Raji (cell line): ENCODE measurements at regions not wholly inside any gene's neighbourhood (a gene's known extent, or its start where the extent isn't known, plus 50 kb on each side); places are given as distances from the start of the nearest gene placed in this dataset.

Experiments
- POLR2A ChIP-seq: IDR thresholded peaks from 2 replicates; pipeline ENCODE4 v1.6.1; 2011; ENCODE audit warnings: low read depth, low read length, control low read depth; ENCODE audit not compliant: insufficient read depth

DNA sequence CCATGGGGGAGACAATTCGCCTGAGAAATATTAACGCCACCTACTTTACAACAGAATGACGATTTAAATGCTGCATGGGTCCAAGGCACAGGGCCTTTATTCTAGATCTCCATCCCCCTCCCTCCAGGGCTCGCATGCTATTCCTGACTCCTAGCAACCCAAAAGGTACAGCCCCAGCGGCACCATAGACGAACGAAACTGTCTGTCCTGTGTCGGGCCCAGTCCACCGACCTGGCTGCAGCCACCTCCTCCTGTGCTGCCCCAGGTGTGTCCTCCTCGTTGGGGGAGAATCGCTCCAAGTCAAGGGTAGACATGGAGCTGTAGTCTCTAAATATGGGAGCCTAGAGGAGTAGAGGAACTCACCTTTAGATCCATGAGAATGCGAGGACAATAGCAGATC is 196.5 kb downstream of the TOMM20 start:
- no peak for TF ChIP-seq POLR2A

DNA sequence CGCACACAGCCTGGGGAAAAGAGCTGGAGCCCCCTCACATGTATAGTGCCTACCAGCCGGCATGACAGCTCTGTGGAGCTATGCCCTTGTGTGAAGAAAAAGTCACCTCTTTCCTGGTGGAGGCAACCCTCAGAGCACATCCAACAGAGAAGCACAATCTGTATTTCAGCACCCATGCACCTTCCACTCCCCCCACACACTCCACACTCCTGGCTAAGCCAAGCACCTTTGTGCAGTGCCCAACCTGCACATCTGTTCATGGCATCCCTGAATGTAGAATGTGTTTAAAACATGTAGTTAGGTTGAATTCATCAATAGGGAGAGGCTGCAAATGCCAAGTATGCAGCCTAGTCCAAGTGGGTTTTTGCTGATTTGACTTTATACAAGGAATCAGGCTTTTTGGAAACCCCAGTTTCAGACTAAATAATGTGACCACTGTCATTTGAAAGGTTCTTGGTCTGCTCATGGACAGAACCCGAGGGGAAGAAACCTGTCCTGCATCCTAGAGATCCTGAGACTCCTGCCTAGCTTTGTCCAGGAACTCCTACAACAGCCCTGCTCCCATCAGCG is 197.1 kb downstream of the TOMM20 start:
- no peak for TF ChIP-seq POLR2A

DNA sequence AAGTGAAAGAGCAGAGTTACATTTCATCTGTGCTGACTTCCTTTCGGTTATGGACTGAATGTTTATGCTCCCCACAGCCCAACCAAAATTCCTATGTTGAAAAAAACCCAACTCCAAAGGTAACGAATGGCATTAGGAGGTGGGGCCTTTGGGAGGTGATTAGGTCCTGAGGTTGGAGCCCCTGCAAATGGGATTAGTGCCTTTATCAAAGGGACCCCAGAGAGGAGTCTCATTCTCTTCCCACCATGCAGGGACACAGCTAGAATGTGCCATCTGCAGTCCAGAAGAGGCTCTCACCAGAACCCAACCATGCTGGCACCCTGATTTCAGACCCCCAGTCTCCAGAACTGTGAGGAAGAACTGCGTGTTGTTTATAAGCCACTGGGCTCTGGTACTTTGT is 199.3 kb downstream of the TOMM20 start:
- no peak for TF ChIP-seq POLR2A

DNA sequence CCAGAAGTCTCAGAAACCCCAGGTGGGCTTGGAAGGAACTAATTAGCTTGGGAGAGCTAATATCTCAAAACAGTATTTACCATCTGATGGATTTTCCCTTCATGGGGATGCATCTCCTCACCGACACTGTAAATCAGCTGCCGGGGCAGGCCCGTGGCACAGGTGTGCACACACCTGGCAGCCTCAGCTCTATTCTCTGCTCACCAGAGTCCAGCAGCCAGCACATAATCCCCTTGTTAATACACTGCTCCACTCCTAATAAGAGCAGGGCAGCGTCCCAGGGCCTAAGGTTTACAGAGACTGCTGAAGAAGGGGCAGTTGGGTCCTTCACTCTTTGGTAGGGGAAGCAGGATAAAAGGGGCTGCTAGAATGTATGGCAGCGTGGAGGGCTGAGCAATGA is 200.0 kb downstream of the TOMM20 start:
- no peak for TF ChIP-seq POLR2A

DNA sequence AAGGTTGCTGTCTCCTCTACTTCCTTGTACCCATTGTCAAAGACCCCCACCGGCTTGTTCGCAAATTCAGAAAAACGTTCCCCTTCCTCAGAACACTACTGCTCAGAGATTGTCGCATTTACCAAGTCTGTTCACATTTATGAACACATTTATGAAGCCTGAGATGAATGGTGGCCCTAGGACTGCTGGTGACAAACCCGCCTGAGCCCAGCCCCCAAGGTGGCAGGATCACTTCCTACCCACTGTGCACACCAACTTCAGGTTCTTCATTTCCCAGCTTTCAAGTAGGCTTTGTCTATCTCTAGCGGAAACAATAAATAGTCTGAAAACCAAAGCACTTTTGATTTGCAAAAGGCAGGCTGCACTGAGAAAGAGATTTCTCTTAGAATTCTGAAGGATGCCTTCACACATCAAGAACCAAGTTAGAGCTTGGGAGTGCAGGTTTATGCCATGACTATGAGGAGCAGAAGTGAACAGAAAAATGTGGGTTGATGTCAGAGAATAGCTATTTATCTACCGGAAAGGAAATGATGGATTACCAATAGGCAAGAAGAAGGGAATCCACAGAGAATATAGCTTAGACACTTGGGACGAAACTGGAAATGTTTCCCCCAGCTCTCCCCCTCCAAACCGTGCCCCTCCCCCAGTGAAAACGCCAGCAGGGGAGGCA is 200.5 kb downstream of the TOMM20 start:
- TF ChIP-seq POLR2A, result no peak

DNA sequence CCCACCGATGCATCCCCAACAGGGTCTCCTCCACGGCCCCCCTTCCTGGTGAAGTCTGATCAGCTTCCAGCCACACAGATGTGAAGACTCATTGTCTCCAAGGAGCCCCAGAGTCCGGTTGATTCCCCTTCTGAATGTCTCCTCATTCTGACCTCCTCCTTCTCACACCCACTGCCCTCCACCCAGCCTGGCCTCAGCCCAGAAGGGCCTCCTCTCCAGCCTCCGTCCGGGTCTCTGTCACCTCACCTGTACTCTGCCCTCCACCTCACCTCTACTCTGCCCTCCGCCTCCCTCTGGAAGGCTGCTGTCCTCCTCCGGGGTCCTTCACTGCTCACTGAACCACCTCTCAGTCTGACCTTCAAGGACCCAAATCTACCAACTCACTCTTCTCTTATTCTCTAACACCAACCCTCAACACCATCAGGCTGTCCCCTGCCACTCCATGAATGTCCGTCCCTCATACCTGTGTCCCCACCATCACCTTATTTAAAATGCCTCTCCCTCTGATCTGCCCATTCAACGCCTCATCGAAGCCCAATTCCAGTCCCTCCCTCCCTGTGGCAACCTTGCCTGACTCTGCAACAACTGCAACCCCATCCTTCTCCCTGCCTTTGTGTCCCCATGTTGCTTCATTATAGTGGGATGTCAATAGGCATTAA is 201.2 kb downstream of the TOMM20 start:
- TF ChIP-seq POLR2A, result no peak

DNA sequence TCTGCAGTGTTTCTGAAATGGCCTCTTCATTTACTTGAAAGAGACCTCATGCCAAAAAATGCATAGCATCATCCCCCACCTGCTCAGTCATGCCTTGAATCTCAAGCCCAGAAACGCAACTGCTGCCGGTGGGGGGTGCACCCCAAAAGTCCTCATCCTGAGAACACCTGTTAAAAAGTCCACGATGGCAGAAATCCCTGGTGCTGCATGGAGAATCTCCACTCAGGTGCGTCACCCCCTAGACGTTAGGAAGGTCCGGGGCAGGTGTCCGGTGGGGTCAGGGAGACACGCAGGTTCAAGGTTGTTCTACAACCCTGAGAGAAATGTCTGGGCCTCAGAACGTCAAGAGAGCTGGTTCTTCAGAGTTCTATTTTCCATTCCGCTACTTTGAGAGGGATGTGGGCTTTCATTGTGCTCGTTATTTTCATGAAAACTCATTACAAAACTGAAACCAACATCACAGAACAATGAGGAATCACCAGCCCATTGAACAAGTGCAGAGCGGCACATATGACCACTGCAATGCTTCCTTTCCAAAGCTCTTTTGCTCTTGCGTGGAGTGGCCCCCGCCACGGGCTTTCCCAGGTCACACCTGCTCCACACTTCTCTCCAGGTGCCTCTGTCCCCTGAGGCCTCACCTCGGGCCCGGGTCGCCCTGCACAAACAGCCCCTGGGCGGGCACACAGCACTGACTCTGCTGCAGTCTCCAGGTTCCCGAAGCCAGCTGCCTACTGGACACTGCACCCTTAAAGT is 201.9 kb downstream of the TOMM20 start:
- no peak for TF ChIP-seq POLR2A

DNA sequence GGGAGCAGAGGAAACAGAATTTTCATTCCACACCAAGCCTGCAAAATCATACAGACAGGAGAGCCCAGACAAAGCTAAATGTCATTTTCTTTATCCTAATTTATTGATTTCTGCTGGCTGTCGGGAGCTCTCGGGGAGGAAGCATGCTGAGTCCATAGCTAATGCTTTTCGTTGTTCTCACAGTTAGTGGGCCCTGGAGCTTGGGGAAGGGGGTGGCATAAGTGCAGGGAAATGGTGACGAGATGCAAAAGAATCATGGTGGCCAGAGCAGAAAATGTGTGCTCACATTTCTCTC is 202.4 kb downstream of the TOMM20 start:
- no peak for TF ChIP-seq POLR2A

DNA sequence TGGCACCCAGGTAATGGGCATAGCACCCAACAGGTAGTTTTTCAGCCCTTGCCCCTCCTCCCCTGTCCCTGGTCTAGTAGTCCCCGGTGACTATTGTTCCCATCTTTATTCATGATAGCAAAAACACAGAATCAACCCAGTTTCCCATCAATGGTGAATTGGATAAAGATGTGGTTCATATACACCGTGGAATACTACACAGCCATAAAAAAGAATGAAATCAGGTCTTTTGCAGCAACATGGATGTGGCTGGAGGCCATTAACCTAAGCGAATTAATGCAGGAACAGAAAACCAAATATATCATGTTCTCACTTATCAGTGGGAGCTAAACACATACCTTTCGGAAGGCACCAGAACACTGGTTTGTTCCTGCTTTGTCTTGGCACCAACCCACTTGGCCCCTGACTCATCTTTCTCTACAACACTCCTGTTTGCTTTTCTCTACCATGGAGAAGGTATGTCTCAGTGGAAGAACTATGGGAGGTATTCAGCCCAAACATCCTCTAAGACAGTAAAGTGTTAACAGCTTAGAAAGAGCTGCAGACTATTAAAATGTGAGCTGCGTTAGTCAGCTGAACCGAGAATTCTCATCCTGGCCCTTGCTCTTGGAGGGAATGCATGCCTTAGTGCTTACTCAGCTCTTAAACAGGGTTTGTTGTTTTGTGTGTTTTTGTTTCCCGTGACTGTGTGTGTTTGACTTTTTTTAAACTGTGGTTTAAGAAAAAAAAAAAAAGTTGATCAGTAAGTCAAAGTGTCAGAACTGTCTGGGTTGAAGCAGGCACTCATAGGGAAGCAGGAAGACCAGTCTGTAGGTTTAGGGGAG is 203.0 kb downstream of the TOMM20 start:
- no peak for TF ChIP-seq POLR2A

DNA sequence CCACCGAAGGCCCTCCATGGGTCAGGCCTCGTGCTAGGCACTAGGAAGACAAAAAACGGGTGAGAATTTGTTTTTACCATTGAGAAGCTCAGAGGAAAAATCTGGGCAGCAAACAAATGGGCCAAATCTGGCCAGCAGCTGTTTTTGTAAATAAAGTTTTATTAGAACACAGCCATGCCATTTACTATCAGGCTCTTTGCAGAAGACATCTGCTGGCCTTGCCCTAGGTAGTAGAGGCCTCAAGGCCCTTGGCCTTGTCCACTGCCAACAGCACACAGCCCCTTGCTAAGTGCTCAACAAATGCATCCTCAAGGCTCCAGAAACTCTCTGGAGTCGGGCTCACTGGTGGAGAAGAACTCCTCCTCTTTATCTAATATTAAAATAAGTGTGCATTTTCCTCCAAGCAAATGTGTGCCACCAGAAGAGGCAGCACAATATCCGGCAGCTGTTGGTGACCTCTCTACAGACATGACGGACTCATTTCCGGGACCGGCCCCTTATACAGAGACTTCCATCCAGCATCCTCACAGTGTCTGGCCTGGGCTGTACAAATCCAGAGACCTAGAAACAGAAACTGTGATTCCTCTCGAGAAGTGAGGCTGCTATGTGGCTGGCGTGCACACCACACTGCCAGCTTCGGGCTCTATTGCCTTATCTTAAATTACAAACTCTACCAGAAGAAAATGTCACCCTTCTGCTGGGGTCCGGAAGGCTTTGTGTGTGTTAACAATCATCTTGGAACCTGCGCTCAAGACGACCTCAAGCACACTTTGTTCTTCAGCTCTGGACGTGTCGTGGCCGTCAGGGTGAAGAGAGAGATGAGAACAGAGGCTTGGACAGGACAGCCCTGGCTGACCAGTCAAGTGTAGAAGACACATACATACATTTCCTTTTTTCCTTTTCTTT is 203.9 kb downstream of the TOMM20 start:
- TF ChIP-seq POLR2A, result no peak

DNA sequence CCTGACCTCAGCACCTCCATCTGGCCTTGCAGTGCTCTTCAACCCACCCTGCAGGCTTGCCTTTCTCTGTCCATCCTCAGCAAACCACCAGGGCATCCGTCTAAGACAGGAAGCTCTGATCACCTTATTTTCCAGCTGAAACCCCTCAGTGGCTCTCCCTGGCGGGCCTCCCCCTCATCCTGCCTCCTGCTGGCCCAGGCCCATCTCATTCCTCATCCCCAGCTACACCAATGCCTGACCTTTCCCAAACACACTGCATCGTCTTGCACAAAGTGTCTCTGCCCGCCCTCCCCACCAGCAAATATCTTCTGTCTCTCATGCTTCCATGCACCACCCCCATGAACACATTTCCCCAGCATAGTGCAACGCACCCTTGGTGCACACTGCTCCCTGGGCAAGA is 205.0 kb downstream of the TOMM20 start:
- TF ChIP-seq POLR2A, result no peak

DNA sequence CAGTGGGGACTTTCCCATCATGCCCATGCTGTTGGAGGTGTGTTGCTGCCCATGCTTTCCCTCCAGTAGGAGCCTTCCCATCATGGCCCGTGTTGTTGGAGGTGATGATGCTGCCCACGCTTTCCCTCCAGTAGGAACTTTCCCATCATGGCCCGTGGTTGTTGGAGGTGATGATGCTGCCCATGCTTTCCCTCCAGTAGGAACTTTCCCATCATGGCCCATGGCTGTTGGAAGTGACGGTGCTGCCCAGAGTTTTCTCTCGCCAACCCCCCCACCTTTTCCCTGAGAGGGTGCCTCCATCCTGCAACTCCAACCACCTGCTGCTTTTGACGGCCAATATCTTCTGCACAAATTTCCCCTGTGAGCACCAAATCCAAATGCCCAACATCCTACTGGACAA is 205.7 kb downstream of the TOMM20 start:
- TF ChIP-seq POLR2A, result no peak

DNA sequence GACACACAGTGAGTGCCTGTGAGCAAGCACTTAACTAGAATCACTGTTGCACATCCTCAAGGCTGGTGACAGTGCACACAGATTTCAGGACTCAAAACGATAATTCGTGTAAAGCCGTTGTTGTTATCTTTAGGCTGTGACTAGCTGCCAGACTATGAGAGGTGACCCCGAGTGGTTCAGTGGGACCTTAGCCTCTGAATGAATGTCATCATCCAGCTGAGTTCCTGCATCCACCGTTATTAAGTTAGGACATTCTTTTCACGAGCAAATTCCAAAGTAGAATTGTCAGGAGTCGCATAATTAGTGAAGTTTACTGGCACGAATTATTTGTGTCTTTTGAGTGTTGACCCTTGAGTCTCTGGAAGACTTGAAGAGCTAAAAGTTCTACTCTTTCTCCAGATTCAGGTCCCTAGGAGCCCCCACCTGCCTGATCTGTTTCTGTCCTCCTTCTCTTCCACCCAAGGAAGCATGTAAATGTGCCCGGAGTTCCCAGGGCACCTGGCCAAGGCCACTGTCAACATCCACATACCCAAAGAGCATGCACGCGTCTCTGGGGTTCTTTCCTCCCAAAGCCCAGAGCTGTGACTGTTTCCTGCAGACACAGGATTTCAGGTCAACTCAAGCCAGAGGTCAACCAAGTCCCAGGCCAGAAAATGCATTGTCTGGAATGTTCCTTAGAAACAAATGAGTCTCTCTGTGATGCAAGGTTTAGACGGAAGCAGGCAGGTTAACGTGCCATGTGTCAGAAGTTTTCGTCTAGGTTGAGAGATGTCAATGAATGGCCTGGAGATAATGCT is 207.2 kb downstream of the TOMM20 start:
- TF ChIP-seq POLR2A, result no peak

DNA sequence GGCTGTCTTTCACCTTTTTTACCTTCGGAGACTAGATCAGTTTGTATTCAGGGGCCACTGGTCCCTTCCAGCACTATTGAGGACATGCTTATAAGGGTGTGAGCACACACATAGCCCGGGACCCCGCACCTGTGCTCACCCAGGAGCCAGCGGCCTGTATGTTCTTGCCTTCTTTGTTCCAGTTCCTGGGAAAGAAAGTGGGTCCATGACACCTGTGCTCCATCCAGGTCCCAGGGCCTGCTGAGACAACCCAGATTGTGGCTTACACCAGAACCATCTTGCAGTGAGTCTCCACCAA is 207.8 kb downstream of the TOMM20 start:
- no peak for TF ChIP-seq POLR2A

DNA sequence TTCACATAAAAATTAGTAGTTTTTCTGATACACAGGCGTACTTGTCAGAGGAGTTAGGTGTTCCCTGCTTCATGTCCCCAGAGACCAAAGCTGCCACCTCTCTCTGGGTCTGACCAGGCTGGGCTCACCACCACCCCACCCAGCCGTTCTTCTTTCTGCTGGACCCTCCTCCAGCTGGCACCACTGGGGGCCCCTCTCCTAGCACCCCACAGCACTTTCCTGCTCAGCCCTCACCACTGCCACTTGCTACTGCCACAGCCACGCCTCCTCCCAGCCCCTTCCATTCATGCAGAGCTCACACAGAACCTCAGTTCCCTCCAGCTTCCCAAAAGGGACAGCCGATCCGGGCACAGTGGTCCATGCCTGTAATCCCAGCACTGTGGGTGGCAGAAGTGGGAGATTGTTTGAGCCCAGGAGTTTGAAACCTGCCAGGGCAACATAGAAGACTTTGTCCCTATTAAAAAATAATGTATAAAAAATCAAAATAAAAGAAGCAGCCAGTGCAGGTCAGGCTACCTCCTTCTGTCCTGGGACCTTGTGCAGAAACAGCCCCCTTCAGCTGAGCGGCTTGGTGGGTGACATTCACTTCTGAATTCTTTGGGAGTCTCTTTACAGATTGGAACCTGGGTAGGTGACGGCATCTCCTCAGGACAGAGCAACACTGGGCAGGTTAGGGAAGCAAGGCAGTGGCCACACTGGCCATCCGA is 208.3 kb downstream of the TOMM20 start:
- TF ChIP-seq POLR2A, result no peak
